CD4-positive, alpha-beta T cell (primary cell): ENCODE measurements at regions not wholly inside any gene's neighbourhood (a gene's known extent, or its start where the extent isn't known, plus 50 kb on each side); places are given as distances from the start of the nearest gene placed in this dataset.

ENCODE experiments used
- ATAC-seq: fragments of 200-7000 bp; cut with Tn5 transposase; one replicate; pipeline ENCODE4 v1.10.0; 2022; ENCODE audit warnings: mild to moderate bottlenecking; ENCODE audit not compliant: poor library complexity
- CTCF ChIA-PET: fragments of 350-600 bp; sonication (Branson Sonifier 250); formaldehyde crosslinking; loops from one replicate; lab custom pipeline; 2021; ENCODE audit warnings: antibody characterized with exemption, inconsistent platforms; lab: Charles Lee
- POLR2A ChIA-PET: fragments of 350-600 bp; sonication (Branson Sonifier 250); formaldehyde crosslinking; loops from one replicate; lab custom pipeline; 2021; ENCODE audit warnings: antibody characterized with exemption, inconsistent platforms; lab: Charles Lee
- DNase-seq, 14 experiments: peaks; one replicate each; pipeline ENCODE4 v3.0.0-alpha.2; 2013 to 2020; ENCODE audit warnings: mixed read lengths in 2 of 14
- H3K27ac ChIP-seq, 2 donors: one replicate each; pipeline versions ENCODE4 v1.5.1 to v1.7.0; 2013; ENCODE audit warnings: low read length in 2 of 2, low read depth in 1 of 2, mild to moderate bottlenecking in 1 of 2
- H3K27me3 ChIP-seq, 2 experiments: 1 replicate in 1 of 2; 2 replicates in 1 of 2; pipeline versions ENCODE4 v1.6.1 to v1.7.0; 2013; ENCODE audit warnings: low read length in 2 of 2, control low read depth in 1 of 2, mild to moderate bottlenecking in 1 of 2, moderate library complexity in 1 of 2; ENCODE audit not compliant: insufficient read depth in 2 of 2, control insufficient read depth in 1 of 2
- H3K36me3 ChIP-seq: one replicate; pipeline ENCODE4 v1.6.1; 2013; ENCODE audit warnings: low read length, control low read depth; ENCODE audit not compliant: insufficient read depth
- H3K4me1 ChIP-seq: one replicate; pipeline ENCODE4 v1.6.1; 2013; ENCODE audit warnings: low read length, control low read depth; ENCODE audit not compliant: insufficient read depth
- H3K4me3 ChIP-seq: one replicate; pipeline ENCODE4 v1.5.1; 2013; ENCODE audit warnings: mild to moderate bottlenecking, low read length, moderate library complexity
- H3K9me3 ChIP-seq, 2 experiments: 1 replicate in 1 of 2; 2 replicates in 1 of 2; pipeline versions ENCODE4 v1.6.1 to v1.7.0; 2013; ENCODE audit warnings: low read length in 2 of 2, mild to moderate bottlenecking in 2 of 2, control low read depth in 1 of 2, moderate library complexity in 1 of 2; ENCODE audit not compliant: control insufficient read depth in 1 of 2, insufficient read depth in 1 of 2
- H3K27ac Mint-ChIP-seq: one replicate; pipeline ENCODE4 v1.8.0; 2020; ENCODE audit warnings: mixed read lengths
- H3K27me3 Mint-ChIP-seq: one replicate; pipeline ENCODE4 v1.8.0; 2021; ENCODE audit warnings: mixed read lengths
- H3K36me3 Mint-ChIP-seq: one replicate; pipeline ENCODE4 v1.8.0; 2021; ENCODE audit warnings: low read depth, mixed read lengths
- H3K4me1 Mint-ChIP-seq: one replicate; pipeline ENCODE4 v1.8.0; 2021; ENCODE audit warnings: low read depth, mixed read lengths
- H3K4me3 Mint-ChIP-seq: one replicate; pipeline ENCODE4 v1.8.0; 2020; ENCODE audit warnings: mild to moderate bottlenecking, mixed read lengths
- H3K9me3 Mint-ChIP-seq: one replicate; pipeline ENCODE4 v1.8.0; 2020; ENCODE audit warnings: mixed read lengths
- CTCF ChIP-seq: fragments of 200-600 bp; IDR thresholded peaks from one replicate; pipeline ENCODE4 v1.8.0; 2022; ENCODE audit warnings: antibody characterized with exemption, mild to moderate bottlenecking
- intact Hi-C, 2 experiments: fragments of 100-400 bp; cut with DNase I in 1 of 2; cut with micrococcal nuclease in 1 of 2; formaldehyde crosslinking; loops; one replicate each; pipeline versions ENCODE4 v1.15.1 to v1.9.0; 2023 to 2025; cut with DNase I, micrococcal nuclease

- Histone ChIP-seq H3K27ac (no peak overlapping the region), H3K27me3 (peaks cover 0 to 3% of the 10 kb centered on the region in 2 experiments), H3K36me3 (no peaks in the 10 kb centered on the region), H3K4me1 (no peaks in the 10 kb centered on the region), H3K9me3 (no peaks in the 10 kb centered on the region), H3K4me3 (no peak overlapping the region)
- DNase-seq = no peak
- Mint-ChIP-seq H3K4me3 (no peak overlapping the region), H3K27me3 (no peaks in the 10 kb centered on the region), H3K4me1 (peaks cover 5% of the 10 kb centered on the region), H3K36me3 (no peaks in the 10 kb centered on the region), H3K27ac (no peak overlapping the region), H3K9me3 (no peaks in the 10 kb centered on the region)
- TF ChIP-seq CTCF = no peak
- intact Hi-C loops = loop anchor here in 1 of 2 experiments (5.0 kb wide), 1 partner anchor 597 kb away; no protein-coding TSS in a partner anchor
- CTCF ChIA-PET = no interaction called here
- POLR2A ChIA-PET = no interaction called here
- no peak for ATAC-seq
These were observed 295.5 kb upstream of the RUNX1 start for GRCh38 chr21:35344582-35344981.

DNA sequence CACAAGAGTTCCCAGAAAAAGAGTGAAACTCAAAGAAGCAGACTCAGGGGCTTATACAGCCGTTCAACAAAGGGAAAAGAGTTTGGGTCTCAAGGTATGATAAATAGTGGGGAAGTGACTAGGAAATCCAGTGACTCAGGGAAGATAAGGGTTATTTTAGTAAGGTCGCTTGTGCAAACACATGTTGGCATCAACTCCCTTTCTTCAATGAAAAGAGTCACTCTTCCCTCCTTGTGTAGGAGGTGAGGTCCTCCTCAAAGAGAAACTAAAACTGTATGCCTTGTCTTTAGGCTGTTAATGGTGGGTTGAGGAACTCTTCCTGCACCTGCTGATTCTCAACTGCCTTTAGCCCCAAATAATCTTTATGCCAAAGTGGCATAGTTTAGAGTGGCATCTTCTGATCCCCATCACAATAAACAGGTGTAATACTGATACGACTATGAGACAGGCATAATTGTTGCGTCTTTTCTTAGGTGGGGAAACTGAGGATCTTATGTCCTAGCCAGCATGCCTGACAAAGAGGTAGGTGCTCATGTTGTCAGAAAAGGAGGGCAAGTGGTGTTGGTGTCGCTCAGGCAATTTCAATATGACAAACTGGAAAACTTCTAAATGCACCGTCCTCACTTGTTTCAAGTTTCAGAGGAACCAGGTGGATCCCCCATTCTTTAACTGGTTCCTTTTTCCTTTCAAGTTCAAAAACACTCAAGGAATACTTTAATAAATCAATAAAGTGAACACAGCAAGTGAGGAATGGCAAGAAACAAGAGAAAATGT lies 294.1 kb upstream of the RUNX1 start:
- Mint-ChIP-seq H3K4me1 (peaks cover 5% of the 10 kb centered on the region), H3K27ac (no peak overlapping the region), H3K4me3 (peak overlapping the region; percentile 26), H3K36me3 (no peaks in the 10 kb centered on the region), H3K9me3 (peaks cover 1% of the 10 kb centered on the region), H3K27me3 (no peaks in the 10 kb centered on the region)
- POLR2A ChIA-PET = no interaction called here
- ATAC-seq = no peak
- no peak overlapping the region for H3K27ac ChIP-seq
- no peaks in the 10 kb centered on the region for H3K4me1 ChIP-seq
- TF ChIP-seq CTCF = no peak
- intact Hi-C loops = loop anchor here in 1 of 2 experiments (5.0 kb wide), 1 partner anchor 596 kb away; no protein-coding TSS in a partner anchor
- H3K27me3 ChIP-seq = peaks cover 0 to 3% of the 10 kb centered on the region in 2 experiments
- no peaks in the 10 kb centered on the region for H3K9me3 ChIP-seq
- H3K4me3 ChIP-seq = peak overlapping the region; percentile 17
- CTCF ChIA-PET = no interaction called here
- no peaks in the 10 kb centered on the region for H3K36me3 ChIP-seq
- peak in 1 of 14 experiments; percentile 20 for DNase-seq

DNA sequence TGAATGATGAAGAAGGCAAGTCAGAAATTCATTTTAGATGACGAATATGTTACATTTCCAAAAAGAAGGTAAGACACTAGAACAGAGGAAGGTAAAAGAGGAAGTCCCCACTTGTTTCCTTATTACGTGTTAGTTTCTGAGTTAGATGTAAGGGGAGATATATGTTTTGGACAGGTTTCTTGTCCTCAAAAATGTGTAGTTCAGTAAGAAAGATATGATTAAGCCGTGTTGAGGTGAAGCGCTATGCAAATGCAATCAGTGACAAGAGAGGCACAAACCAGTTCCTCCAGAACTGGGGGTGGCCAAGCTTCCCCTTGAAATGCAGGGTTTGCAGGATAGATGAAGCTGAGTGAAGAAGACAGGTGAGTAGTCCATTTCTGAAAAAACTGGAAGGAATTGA lies 293.3 kb upstream of the RUNX1 start:
- Histone ChIP-seq H3K27me3 (peaks cover 0 to 3% of the 10 kb centered on the region in 2 experiments), H3K4me1 (no peaks in the 10 kb centered on the region), H3K36me3 (no peaks in the 10 kb centered on the region), H3K9me3 (no peaks in the 10 kb centered on the region), H3K27ac (no peak overlapping the region), H3K4me3 (no peak overlapping the region)
- ChIA-PET POLR2A (no interaction called here), CTCF (no interaction called here)
- Mint-ChIP-seq H3K27ac (no peak overlapping the region), H3K36me3 (no peaks in the 10 kb centered on the region), H3K9me3 (peaks cover 1% of the 10 kb centered on the region), H3K27me3 (no peaks in the 10 kb centered on the region), H3K4me3 (peak overlapping the region; percentile 18), H3K4me1 (peaks cover 5% of the 10 kb centered on the region)
- intact Hi-C loops = loop anchor here in 1 of 2 experiments (5.0 kb wide), 1 partner anchor 595 kb away; no protein-coding TSS in a partner anchor
- no peak for TF ChIP-seq CTCF
- ATAC-seq (no peak), DNase-seq (no peak)
